Heart left ventricle (tissue), 13 donors: ENCODE measurements at regions not wholly inside any gene's neighbourhood (a gene's known extent, or its start where the extent isn't known, plus 50 kb on each side); places are given as distances from the start of the nearest gene placed in this dataset.

ENCODE experiments used
- POLR2A ChIP-seq, 2 donors: fragments of 450-650 bp; IDR thresholded peaks; one replicate each; pipeline ENCODE4 v1.6.1; 2017; ENCODE audit warnings: antibody characterized with exemption in 2 of 2, mild to moderate bottlenecking in 2 of 2, moderate library complexity in 2 of 2
- TF ChIP-seq, protein P1 (sequence below), 12 donors: fragments of 200-600 bp; sonication (generic) in 4 of 12; IDR thresholded peaks; one replicate each; pipeline versions ENCODE4 v1.5.0 to v1.8.0; 2018 to 2022; ENCODE audit warnings: antibody characterized with exemption in 12 of 12, mild to moderate bottlenecking in 5 of 12
- donor health status: ischemic (EF 13 %, LVEDD 7.1; RV severe dilation, severe dysfunction).
- donor health status: DM: no; HTN: yes; CAD: no.
- donor health status: DM: no; HTN: no; CAD: no.
- donor health status: ischemic (EF 25% LVEDD 6.9; RV normal size, moderate dysfunction).
- donor health status: ischemic (EF 25% LVEDD 5.7; RV mildly dilated, moderate dysfunction).
- donor health status: ischemic (EF 35%, LVEDD 5.7; RV mildly dilated, moderate dysfunction).
- donor health status: nonischemic (EF 11% LVEDD 7.7; RV severe dilation, severe dysfunction).
- donor health status: DM: yes; HTN: yes; CAD: no.
- donor health status: PGD.
- donor health status: ischemic (EF 29% LVEDD 5.4; RV normal size, mild dysfunction).
- donor health status: nonischemic (EF 23%, LVEDD 6.1; RV moderate dilation, normal function).

DNA sequence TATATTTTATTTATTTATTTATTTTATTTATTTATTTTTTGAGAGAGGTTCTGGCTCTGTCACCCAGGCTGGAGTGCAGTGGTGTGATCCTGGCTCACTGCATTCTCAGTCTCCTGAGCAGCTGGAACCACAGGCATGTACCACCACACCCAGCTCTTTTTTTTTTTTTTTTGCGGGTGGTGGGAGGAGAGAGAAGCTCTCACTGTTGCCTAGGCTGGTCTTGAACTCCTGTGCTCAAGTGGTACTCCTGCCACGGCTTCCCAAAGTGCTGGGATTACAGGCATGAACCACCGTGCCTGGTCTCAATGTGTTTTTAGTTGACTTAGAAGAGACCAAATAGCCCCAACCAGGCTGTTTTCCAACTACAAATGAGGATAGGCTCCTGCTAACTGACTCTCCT is 80.7 kb downstream of the PDCL3 start:
- TF ChIP-seq, protein P1, sequence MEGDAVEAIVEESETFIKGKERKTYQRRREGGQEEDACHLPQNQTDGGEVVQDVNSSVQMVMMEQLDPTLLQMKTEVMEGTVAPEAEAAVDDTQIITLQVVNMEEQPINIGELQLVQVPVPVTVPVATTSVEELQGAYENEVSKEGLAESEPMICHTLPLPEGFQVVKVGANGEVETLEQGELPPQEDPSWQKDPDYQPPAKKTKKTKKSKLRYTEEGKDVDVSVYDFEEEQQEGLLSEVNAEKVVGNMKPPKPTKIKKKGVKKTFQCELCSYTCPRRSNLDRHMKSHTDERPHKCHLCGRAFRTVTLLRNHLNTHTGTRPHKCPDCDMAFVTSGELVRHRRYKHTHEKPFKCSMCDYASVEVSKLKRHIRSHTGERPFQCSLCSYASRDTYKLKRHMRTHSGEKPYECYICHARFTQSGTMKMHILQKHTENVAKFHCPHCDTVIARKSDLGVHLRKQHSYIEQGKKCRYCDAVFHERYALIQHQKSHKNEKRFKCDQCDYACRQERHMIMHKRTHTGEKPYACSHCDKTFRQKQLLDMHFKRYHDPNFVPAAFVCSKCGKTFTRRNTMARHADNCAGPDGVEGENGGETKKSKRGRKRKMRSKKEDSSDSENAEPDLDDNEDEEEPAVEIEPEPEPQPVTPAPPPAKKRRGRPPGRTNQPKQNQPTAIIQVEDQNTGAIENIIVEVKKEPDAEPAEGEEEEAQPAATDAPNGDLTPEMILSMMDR (IDR thresholded peaks at IDR 0.05): no peak
- TF ChIP-seq POLR2A (IDR thresholded peaks at IDR 0.05): no peak
